GM19035 (cell line): ENCODE measurements at regions not wholly inside any gene's neighbourhood (a gene's known extent, or its start where the extent isn't known, plus 50 kb on each side); places are given as distances from the start of the nearest gene placed in this dataset.

Experiments
- ATAC-seq: cut with Tn5 transposase; IDR thresholded peaks from one replicate; pipeline ENCODE4 v1.9.1; 2021; ENCODE audit not compliant: unreplicated experiment

GRCh38 chr9:89765211-89765946, 160.6 kb downstream of the GADD45G start:
- no peak for ATAC-seq

- no peak for ATAC-seq
Measured at GRCh38 chr9:89766991-89767390, 162.2 kb downstream of the GADD45G start.

GRCh38 chr9:89768051-89768450, 163.2 kb downstream of the GADD45G start:
- no peak for ATAC-seq

- ATAC-seq: no peak
Measured at GRCh38 chr9:89768650-89769071, 163.8 kb downstream of the GADD45G start.

GRCh38 chr9:89770531-89771174, 165.8 kb downstream of the GADD45G start:
- no peak for ATAC-seq

GRCh38 chr9:89771205-89771604, 166.4 kb downstream of the GADD45G start:
- no peak for ATAC-seq

GRCh38 chr9:89773170-89773569, 168.4 kb downstream of the GADD45G start:
- no peak for ATAC-seq

- no peak for ATAC-seq
Measured at GRCh38 chr9:89774858-89775370, 170.1 kb downstream of the GADD45G start.

- no peak for ATAC-seq
Measured at GRCh38 chr9:89775641-89776040, 170.8 kb downstream of the GADD45G start.

GRCh38 chr9:89776795-89777525, 172.1 kb downstream of the GADD45G start:
- ATAC-seq: no peak

GRCh38 chr9:89777544-89777943, 172.7 kb downstream of the GADD45G start:
- no peak for ATAC-seq

GRCh38 chr9:89778100-89779090, 173.6 kb downstream of the GADD45G start:
- no peak for ATAC-seq

- ATAC-seq: no peak
Measured at GRCh38 chr9:89779405-89780203, 174.8 kb downstream of the GADD45G start.

GRCh38 chr9:89780959-89781358, 176.1 kb downstream of the GADD45G start:
- ATAC-seq: no peak

- no peak for ATAC-seq
Measured at GRCh38 chr9:89781838-89782540, 177.2 kb downstream of the GADD45G start.

- no peak for ATAC-seq
Measured at GRCh38 chr9:89786655-89787054, 181.8 kb downstream of the GADD45G start.

GRCh38 chr9:89787595-89787994, 182.8 kb downstream of the GADD45G start:
- no peak for ATAC-seq

GRCh38 chr9:89788434-89788833, 183.6 kb downstream of the GADD45G start:
- no peak for ATAC-seq

GRCh38 chr9:89789922-89790510, 185.2 kb downstream of the GADD45G start:
- no peak for ATAC-seq
